Activated naive CD8-positive, alpha-beta T cell treated with anti-CD3 and anti-CD28 coated beads, Interleukin-2, amount 50 U/mL, for 24 hours (primary cell): ENCODE measurements at regions not wholly inside any gene's neighbourhood (a gene's known extent, or its start where the extent isn't known, plus 50 kb on each side); places are given as distances from the start of the nearest gene placed in this dataset.

Experiments used
- ATAC-seq: fragments of 150-1000 bp; cut with Tn5 transposase; one replicate; pipeline ENCODE4 v1.10.0; 2021
- DNase-seq: peaks from one replicate; pipeline ENCODE4 v3.0.0; 2021
- H3K27ac Mint-ChIP-seq: one replicate; pipeline ENCODE4 v1.8.0; 2021; ENCODE audit warnings: mild to moderate bottlenecking, mixed read lengths
- H3K27me3 Mint-ChIP-seq: one replicate; pipeline ENCODE4 v1.8.0; 2021; ENCODE audit warnings: mixed read lengths
- H3K36me3 Mint-ChIP-seq: one replicate; pipeline ENCODE4 v1.8.0; 2021; ENCODE audit warnings: low read depth, mixed read lengths
- H3K4me1 Mint-ChIP-seq: one replicate; pipeline ENCODE4 v1.8.0; 2021; ENCODE audit warnings: mixed read lengths
- H3K4me3 Mint-ChIP-seq: one replicate; pipeline ENCODE4 v1.8.0; 2021; ENCODE audit warnings: mild to moderate bottlenecking, moderate library complexity, mixed read lengths
- H3K9me3 Mint-ChIP-seq: one replicate; pipeline ENCODE4 v1.8.0; 2021; ENCODE audit warnings: mixed read lengths

- Mint-ChIP-seq H3K27ac (no peak overlapping the region), H3K9me3 (no peaks in the 10 kb centered on the region), H3K4me3 (no peak overlapping the region), H3K27me3 (no peaks in the 10 kb centered on the region), H3K4me1 (no peaks in the 10 kb centered on the region), H3K36me3 (no peaks in the 10 kb centered on the region)
- DNase-seq (no peak), ATAC-seq (no peak)
Observed at GRCh38 chr1:219537223-219537631, 75.7 kb downstream of the ZC3H11B start.

GRCh38 chr1:219536038-219536437, 76.9 kb downstream of the ZC3H11B start:
- Mint-ChIP-seq H3K27ac (no peak overlapping the region), H3K4me3 (no peak overlapping the region), H3K27me3 (no peaks in the 10 kb centered on the region), H3K4me1 (no peaks in the 10 kb centered on the region), H3K9me3 (no peaks in the 10 kb centered on the region), H3K36me3 (no peaks in the 10 kb centered on the region)
- ATAC-seq (no peak), DNase-seq (no peak)

- Mint-ChIP-seq H3K27ac (no peak overlapping the region), H3K4me1 (no peaks in the 10 kb centered on the region), H3K36me3 (no peaks in the 10 kb centered on the region), H3K4me3 (no peak overlapping the region), H3K9me3 (no peaks in the 10 kb centered on the region), H3K27me3 (no peaks in the 10 kb centered on the region)
- ATAC-seq, result no peak
- no peak for DNase-seq
Observed at GRCh38 chr1:219534991-219535390, 77.9 kb downstream of the ZC3H11B start.

GRCh38 chr1:219533280-219533679, 79.6 kb downstream of the ZC3H11B start:
- ATAC-seq (no peak), DNase-seq (no peak)
- no peaks in the 10 kb centered on the region for H3K27me3 Mint-ChIP-seq
- H3K27ac Mint-ChIP-seq, result no peak overlapping the region
- no peaks in the 10 kb centered on the region for H3K36me3 Mint-ChIP-seq
- no peaks in the 10 kb centered on the region for H3K4me1 Mint-ChIP-seq
- no peaks in the 10 kb centered on the region for H3K9me3 Mint-ChIP-seq
- H3K4me3 Mint-ChIP-seq, result no peak overlapping the region

GRCh38 chr1:219529116-219529515, 83.8 kb downstream of the ZC3H11B start:
- Mint-ChIP-seq H3K36me3 (no peaks in the 10 kb centered on the region), H3K4me3 (no peak overlapping the region), H3K4me1 (no peaks in the 10 kb centered on the region), H3K27me3 (no peaks in the 10 kb centered on the region), H3K27ac (no peak overlapping the region), H3K9me3 (no peaks in the 10 kb centered on the region)
- DNase-seq (no peak), ATAC-seq (no peak)

- H3K4me3 Mint-ChIP-seq, result no peak overlapping the region
- no peaks in the 10 kb centered on the region for H3K36me3 Mint-ChIP-seq
Observed at GRCh38 chr1:219528633-219529032, 84.3 kb downstream of the ZC3H11B start.

GRCh38 chr1:219527994-219528393, 84.9 kb downstream of the ZC3H11B start:
- H3K4me3 Mint-ChIP-seq, result no peak overlapping the region
- no peak for ATAC-seq
- H3K27me3 Mint-ChIP-seq, result no peaks in the 10 kb centered on the region
- H3K4me1 Mint-ChIP-seq, result no peaks in the 10 kb centered on the region
- H3K27ac Mint-ChIP-seq, result no peak overlapping the region
- no peak for DNase-seq
- no peaks in the 10 kb centered on the region for H3K9me3 Mint-ChIP-seq
- no peaks in the 10 kb centered on the region for H3K36me3 Mint-ChIP-seq

More at GRCh38 chr1:219528633-219529032, 84.3 kb downstream of the ZC3H11B start:
- Mint-ChIP-seq H3K27ac (no peak overlapping the region), H3K9me3 (no peaks in the 10 kb centered on the region), H3K4me1 (no peaks in the 10 kb centered on the region), H3K27me3 (no peaks in the 10 kb centered on the region)
- ATAC-seq (no peak), DNase-seq (no peak)

- DNase-seq (no peak), ATAC-seq (no peak)
- Mint-ChIP-seq H3K4me3 (no peak overlapping the region), H3K36me3 (no peaks in the 10 kb centered on the region), H3K27ac (no peak overlapping the region), H3K27me3 (no peaks in the 10 kb centered on the region), H3K9me3 (no peaks in the 10 kb centered on the region), H3K4me1 (no peaks in the 10 kb centered on the region)
Observed at GRCh38 chr1:219526074-219526473, 86.8 kb downstream of the ZC3H11B start.

GRCh38 chr1:219523411-219523810, 89.5 kb downstream of the ZC3H11B start:
- no peak overlapping the region for H3K4me3 Mint-ChIP-seq
- H3K27me3 Mint-ChIP-seq, result no peaks in the 10 kb centered on the region
- no peaks in the 10 kb centered on the region for H3K36me3 Mint-ChIP-seq
- no peak overlapping the region for H3K27ac Mint-ChIP-seq
- no peak for ATAC-seq
- no peaks in the 10 kb centered on the region for H3K9me3 Mint-ChIP-seq
- H3K4me1 Mint-ChIP-seq, result no peaks in the 10 kb centered on the region
- DNase-seq, result no peak

GRCh38 chr1:219521325-219521724, 91.6 kb downstream of the ZC3H11B start:
- H3K9me3 Mint-ChIP-seq, result no peaks in the 10 kb centered on the region
- no peaks in the 10 kb centered on the region for H3K27me3 Mint-ChIP-seq
- no peak overlapping the region for H3K27ac Mint-ChIP-seq
- DNase-seq, result no peak
- no peaks in the 10 kb centered on the region for H3K4me1 Mint-ChIP-seq
- no peaks in the 10 kb centered on the region for H3K36me3 Mint-ChIP-seq
- no peak overlapping the region for H3K4me3 Mint-ChIP-seq
- no peak for ATAC-seq

- Mint-ChIP-seq H3K36me3 (no peaks in the 10 kb centered on the region), H3K9me3 (peaks cover 9% of the 10 kb centered on the region), H3K27ac (no peak overlapping the region), H3K27me3 (no peaks in the 10 kb centered on the region), H3K4me3 (no peak overlapping the region), H3K4me1 (no peaks in the 10 kb centered on the region)
- DNase-seq (no peak), ATAC-seq (no peak)
Observed at GRCh38 chr1:219520241-219520640, 92.7 kb downstream of the ZC3H11B start.

GRCh38 chr1:219518907-219519248, 94.0 kb downstream of the ZC3H11B start:
- H3K36me3 Mint-ChIP-seq, result no peaks in the 10 kb centered on the region
- no peak overlapping the region for H3K27ac Mint-ChIP-seq
- DNase-seq (no peak), ATAC-seq (no peak)
- H3K4me3 Mint-ChIP-seq, result no peak overlapping the region
- peaks cover 9% of the 10 kb centered on the region for H3K9me3 Mint-ChIP-seq
- H3K27me3 Mint-ChIP-seq, result no peaks in the 10 kb centered on the region
- no peaks in the 10 kb centered on the region for H3K4me1 Mint-ChIP-seq

GRCh38 chr1:219518168-219518906, 94.6 kb downstream of the ZC3H11B start:
- Mint-ChIP-seq H3K27ac (no peak overlapping the region), H3K9me3 (peaks cover 9% of the 10 kb centered on the region), H3K27me3 (no peaks in the 10 kb centered on the region), H3K36me3 (no peaks in the 10 kb centered on the region), H3K4me1 (no peaks in the 10 kb centered on the region), H3K4me3 (no peak overlapping the region)
- DNase-seq, result no peak
- no peak for ATAC-seq

GRCh38 chr1:219517031-219517430, 95.9 kb downstream of the ZC3H11B start:
- H3K36me3 Mint-ChIP-seq, result no peaks in the 10 kb centered on the region
- no peak for ATAC-seq
- H3K9me3 Mint-ChIP-seq, result peaks cover 9% of the 10 kb centered on the region
- H3K4me1 Mint-ChIP-seq, result no peaks in the 10 kb centered on the region
- no peak for DNase-seq
- no peaks in the 10 kb centered on the region for H3K27me3 Mint-ChIP-seq
- H3K4me3 Mint-ChIP-seq, result no peak overlapping the region
- no peak overlapping the region for H3K27ac Mint-ChIP-seq

GRCh38 chr1:219514728-219515127, 98.2 kb downstream of the ZC3H11B start:
- Mint-ChIP-seq H3K4me3 (no peak overlapping the region), H3K27ac (no peak overlapping the region), H3K9me3 (peaks cover 11% of the 10 kb centered on the region), H3K27me3 (no peaks in the 10 kb centered on the region), H3K36me3 (no peaks in the 10 kb centered on the region), H3K4me1 (no peaks in the 10 kb centered on the region)
- no peak for ATAC-seq
- no peak for DNase-seq

GRCh38 chr1:219507437-219507836, 105.5 kb downstream of the ZC3H11B start:
- DNase-seq, result no peak
- Mint-ChIP-seq H3K27ac (no peak overlapping the region), H3K4me3 (no peak overlapping the region), H3K27me3 (peaks cover 2% of the 10 kb centered on the region), H3K36me3 (no peaks in the 10 kb centered on the region), H3K4me1 (no peaks in the 10 kb centered on the region), H3K9me3 (peaks cover 3% of the 10 kb centered on the region)
- no peak for ATAC-seq
